NT2/D1 (cell line): ENCODE measurements at regions not wholly inside any gene's neighbourhood (a gene's known extent, or its start where the extent isn't known, plus 50 kb on each side); places are given as distances from the start of the nearest gene placed in this dataset.

Experiments
- SUZ12 ChIP-seq: IDR thresholded peaks from 2 replicates; pipeline ENCODE4 v1.6.1; 2011; ENCODE audit not compliant: insufficient read length, insufficient read depth; ENCODE audit errors: extremely low read depth
- YY1 ChIP-seq: IDR thresholded peaks from 2 replicates; pipeline ENCODE4 v1.6.1; 2011; ENCODE audit not compliant: insufficient read length, insufficient read depth
- ZNF274 ChIP-seq: IDR thresholded peaks from 2 replicates; pipeline ENCODE4 v1.6.1; 2011; ENCODE audit warnings: mild to moderate bottlenecking, low read depth, low read length

- TF ChIP-seq SUZ12 (no peak), ZNF274 (no peak), YY1 (no peak)
Observed at GRCh38 chr2:136248907-136249306, 131.0 kb upstream of the CXCR4 start.
